ENCODE measurements at regions not wholly inside any gene's neighbourhood (a gene's known extent, or its start where the extent isn't known, plus 50 kb on each side); places are given as distances from the start of the nearest gene placed in this dataset.

GRCh38 chr15:81843757-81844407, 201.9 kb downstream of the MEX3B start:
- H3K9ac ChIP-seq (ENCODE audit: low read depth, low read length), result no peak overlapping the region
- ATAC-seq (ENCODE audit: insufficient read depth, low read depth) (no peak), DNase-seq (no peak)
- no peaks in the 10 kb centered on the region for H3K27me3 ChIP-seq (ENCODE audit: insufficient read depth, low read length, poor library complexity)
- H3K4me3 ChIP-seq (ENCODE audit: low read depth in 1 of 2, low read length in 2 of 2), result no peak overlapping the region
- no peaks in the 10 kb centered on the region for H3K4me1 ChIP-seq (ENCODE audit: insufficient read depth, low read length)
- no peak overlapping the region for H2AFZ ChIP-seq (ENCODE audit: low read depth, low read length)
- TF ChIP-seq EZH2 (IDR thresholded peaks at IDR 0.05; ENCODE audit: borderline replicate concordance, low read depth, low read length, severe bottlenecking) (no peak), CTCF (IDR thresholded peaks at IDR 0.05; ENCODE audit: borderline replicate concordance, extremely low read depth, low read length, poor library complexity, severe bottlenecking) (no peak)
- no peak overlapping the region for H3K4me2 ChIP-seq (ENCODE audit: insufficient read depth, low read length)
- H3K79me2 ChIP-seq (ENCODE audit: insufficient read depth, low read length), result no peaks in the 10 kb centered on the region
- no peaks in the 10 kb centered on the region for H4K20me1 ChIP-seq (ENCODE audit: insufficient read depth, low read length)
- no peak overlapping the region for H3K27ac ChIP-seq (ENCODE audit: low read length)
- H3K9me3 ChIP-seq (ENCODE audit: insufficient read depth, low read length, severe bottlenecking), result no peaks in the 10 kb centered on the region
- H3K36me3 ChIP-seq (ENCODE audit: insufficient read depth, low read length), result no peaks in the 10 kb centered on the region

GRCh38 chr15:81843226-81843625, 202.6 kb downstream of the MEX3B start:
- no peak overlapping the region for H3K4me2 ChIP-seq (ENCODE audit: insufficient read depth, low read length)
- no peaks in the 10 kb centered on the region for H3K79me2 ChIP-seq (ENCODE audit: insufficient read depth, low read length)
- no peak for ATAC-seq (ENCODE audit: insufficient read depth, low read depth)
- DNase-seq, result no peak
- H4K20me1 ChIP-seq (ENCODE audit: insufficient read depth, low read length), result no peaks in the 10 kb centered on the region
- H3K9me3 ChIP-seq (ENCODE audit: insufficient read depth, low read length, severe bottlenecking), result no peaks in the 10 kb centered on the region
- H3K9ac ChIP-seq (ENCODE audit: low read depth, low read length), result no peak overlapping the region
- no peaks in the 10 kb centered on the region for H3K4me1 ChIP-seq (ENCODE audit: insufficient read depth, low read length)
- no peak overlapping the region for H3K27ac ChIP-seq (ENCODE audit: low read length)
- TF ChIP-seq CTCF (IDR thresholded peaks at IDR 0.05; ENCODE audit: borderline replicate concordance, extremely low read depth, low read length, poor library complexity, severe bottlenecking) (no peak), EZH2 (IDR thresholded peaks at IDR 0.05; ENCODE audit: borderline replicate concordance, low read depth, low read length, severe bottlenecking) (no peak)
- H3K27me3 ChIP-seq (ENCODE audit: insufficient read depth, low read length, poor library complexity), result no peaks in the 10 kb centered on the region
- no peaks in the 10 kb centered on the region for H3K36me3 ChIP-seq (ENCODE audit: insufficient read depth, low read length)
- H3K4me3 ChIP-seq (ENCODE audit: low read depth in 1 of 2, low read length in 2 of 2), result no peak overlapping the region
- H2AFZ ChIP-seq (ENCODE audit: low read depth, low read length), result no peak overlapping the region

- H4K20me1 ChIP-seq (ENCODE audit: insufficient read depth, low read length), result no peaks in the 10 kb centered on the region
- no peaks in the 10 kb centered on the region for H3K36me3 ChIP-seq (ENCODE audit: insufficient read depth, low read length)
- H3K79me2 ChIP-seq (ENCODE audit: insufficient read depth, low read length), result no peaks in the 10 kb centered on the region
- H3K27ac ChIP-seq (ENCODE audit: low read length), result no peak overlapping the region
- TF ChIP-seq CTCF (IDR thresholded peaks at IDR 0.05; ENCODE audit: borderline replicate concordance, extremely low read depth, low read length, poor library complexity, severe bottlenecking) (no peak), EZH2 (IDR thresholded peaks at IDR 0.05; ENCODE audit: borderline replicate concordance, low read depth, low read length, severe bottlenecking) (no peak)
- H3K4me3 ChIP-seq (ENCODE audit: low read depth in 1 of 2, low read length in 2 of 2), result no peak overlapping the region
- H3K27me3 ChIP-seq (ENCODE audit: insufficient read depth, low read length, poor library complexity), result no peaks in the 10 kb centered on the region
- no peak for ATAC-seq (ENCODE audit: insufficient read depth, low read depth)
- no peak overlapping the region for H2AFZ ChIP-seq (ENCODE audit: low read depth, low read length)
- no peaks in the 10 kb centered on the region for H3K4me1 ChIP-seq (ENCODE audit: insufficient read depth, low read length)
- H3K4me2 ChIP-seq (ENCODE audit: insufficient read depth, low read length), result no peak overlapping the region
- DNase-seq, result no peak
- H3K9ac ChIP-seq (ENCODE audit: low read depth, low read length), result no peak overlapping the region
- no peaks in the 10 kb centered on the region for H3K9me3 ChIP-seq (ENCODE audit: insufficient read depth, low read length, severe bottlenecking)
Measured at GRCh38 chr15:81839387-81839786, 206.4 kb downstream of the MEX3B start.

Data from DND-41 (cell line).